Forelimb muscle (tissue), 1 donor: ENCODE measurements at regions not wholly inside any gene's neighbourhood (a gene's known extent, or its start where the extent isn't known, plus 50 kb on each side); places are given as distances from the start of the nearest gene placed in this dataset.
"Not testable (repeated sequence)": the region's sequence is repeated elsewhere in the genome, so short reads cannot be mapped to it uniquely, and the experiment has no call there.

Experiments
- DNase-seq: peaks from one replicate; pipeline ENCODE4 v3.0.0-alpha.2; 2013; ENCODE audit warnings: low read depth

GRCh38 chr5:7078901-7079300 lies 317.0 kb upstream of the ADCY2 start:
- no peak for DNase-seq

GRCh38 chr5:7080501-7080900 lies 315.4 kb upstream of the ADCY2 start:
- no peak for DNase-seq

GRCh38 chr5:7087719-7088297 lies 308.1 kb upstream of the ADCY2 start:
- DNase-seq = no peak

DNA sequence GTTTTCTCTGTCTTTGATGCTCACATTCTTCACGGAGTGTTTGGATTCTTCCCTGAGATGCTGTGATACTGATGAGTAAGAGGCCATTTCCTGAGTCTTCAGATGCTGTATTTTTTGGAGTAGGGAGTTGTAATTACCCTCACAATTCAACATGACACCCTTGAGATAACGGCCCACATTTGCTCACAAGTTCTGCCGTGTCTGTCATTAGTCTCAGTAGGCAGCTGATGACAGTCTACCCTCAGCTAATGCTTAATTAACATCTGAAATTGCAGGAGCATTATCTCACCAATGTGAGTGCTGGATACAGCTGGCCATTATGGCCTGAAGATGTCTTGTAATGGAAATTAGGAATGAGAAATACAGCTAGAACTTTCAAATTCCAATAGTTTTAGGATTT lies 307.1 kb upstream of the ADCY2 start:
- DNase-seq = no peak

DNA sequence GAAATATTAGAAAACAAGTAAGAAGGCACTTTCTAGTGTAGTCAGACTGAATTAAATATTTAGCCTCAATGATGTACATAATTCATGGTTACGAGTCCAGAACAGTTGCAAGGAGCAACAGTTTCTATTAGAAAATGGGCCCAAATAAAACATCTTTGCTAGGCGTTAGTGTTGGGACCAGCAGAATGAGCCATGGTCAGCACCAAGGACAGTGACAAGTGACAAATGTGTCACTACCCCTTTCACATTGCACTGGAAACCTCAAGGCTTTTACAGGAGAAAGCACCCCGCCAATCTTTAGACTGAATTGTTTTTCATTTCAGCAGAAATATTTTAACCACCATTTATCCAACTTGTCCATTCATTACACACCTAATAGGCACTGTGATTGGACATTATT lies 301.3 kb upstream of the ADCY2 start:
- peak; percentile 4 for DNase-seq

DNA sequence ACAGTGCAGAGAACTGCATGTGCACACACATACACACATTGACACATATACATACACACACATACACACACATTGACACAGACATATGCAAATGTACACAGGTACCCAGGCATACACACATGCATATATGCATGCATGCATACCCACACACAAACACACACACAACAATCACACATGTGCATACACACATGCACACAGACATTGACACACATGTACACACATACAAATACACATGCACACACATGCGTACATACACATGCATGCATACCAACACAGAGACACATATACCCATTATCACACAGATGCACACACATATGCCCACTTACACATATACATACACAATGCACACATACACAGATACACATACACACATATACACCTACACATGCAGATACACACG lies 299.6 kb upstream of the ADCY2 start:
- no peak for DNase-seq

DNA sequence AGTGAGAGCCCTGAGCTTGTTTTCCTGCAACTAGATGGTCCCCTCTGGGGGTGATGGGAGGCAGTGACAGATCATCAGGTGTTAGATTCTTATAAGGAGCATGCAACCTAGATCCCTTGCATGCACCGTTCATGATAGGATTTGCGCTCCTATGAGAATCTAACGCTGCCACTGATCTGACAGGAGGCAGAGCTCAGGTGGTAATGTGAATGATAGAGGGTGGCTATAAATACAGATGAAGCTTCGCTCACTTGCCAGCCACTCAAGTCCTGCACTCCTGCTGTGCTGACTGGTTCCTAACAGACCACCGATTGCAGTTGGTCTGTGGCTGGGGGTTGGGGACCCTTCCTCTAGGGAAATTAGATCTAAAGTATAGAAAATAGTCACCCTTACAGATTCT lies 290.6 kb upstream of the ADCY2 start:
- no peak for DNase-seq

GRCh38 chr5:7117961-7118360 lies 278.0 kb upstream of the ADCY2 start:
- no peak for DNase-seq

- DNase-seq = no peak
These were observed 264.3 kb upstream of the ADCY2 start for GRCh38 chr5:7131680-7132079.

DNA sequence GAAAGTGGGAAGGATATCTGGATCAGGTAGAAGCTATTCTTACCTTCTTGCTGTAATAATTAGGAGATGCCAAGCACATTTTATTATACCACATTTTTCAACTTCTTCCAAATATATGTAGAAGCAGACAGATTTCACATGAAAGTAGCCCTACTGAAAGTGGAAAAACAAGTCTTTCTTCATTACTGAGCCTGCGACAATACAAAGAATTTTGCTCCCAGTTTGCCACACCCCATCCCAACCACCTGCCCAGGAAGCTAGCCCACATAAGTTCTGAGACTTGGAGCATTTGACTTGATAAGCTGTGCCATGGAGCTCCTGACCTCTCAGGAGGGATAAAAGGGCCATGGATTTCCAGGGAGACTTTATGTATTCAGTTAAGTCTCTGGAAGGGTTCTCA lies 249.1 kb upstream of the ADCY2 start:
- DNase-seq = no peak

DNA sequence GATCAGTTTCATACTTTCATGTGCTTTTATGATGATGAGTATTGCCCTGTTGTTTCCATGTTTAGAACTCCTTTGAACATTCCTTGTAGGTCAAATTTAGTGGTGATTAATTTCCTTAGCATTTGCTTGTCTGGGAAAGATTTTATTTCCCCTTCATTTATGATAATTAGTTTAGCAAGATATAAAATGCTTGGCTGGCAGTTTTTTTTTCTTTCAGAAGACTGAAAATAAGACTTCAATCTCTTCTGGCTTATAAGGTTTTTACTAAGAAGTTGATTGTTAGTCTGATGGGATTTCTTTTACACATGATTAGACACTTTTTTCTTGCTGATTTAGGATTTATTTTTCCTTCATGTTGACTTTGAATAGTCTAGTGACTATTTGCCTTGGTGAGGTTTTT lies 238.9 kb upstream of the ADCY2 start:
- no peak for DNase-seq

GRCh38 chr5:7169240-7169878 lies 226.6 kb upstream of the ADCY2 start:
- DNase-seq = no peak

GRCh38 chr5:7170785-7171184 lies 225.2 kb upstream of the ADCY2 start:
- not testable (repeated sequence) for DNase-seq

DNA sequence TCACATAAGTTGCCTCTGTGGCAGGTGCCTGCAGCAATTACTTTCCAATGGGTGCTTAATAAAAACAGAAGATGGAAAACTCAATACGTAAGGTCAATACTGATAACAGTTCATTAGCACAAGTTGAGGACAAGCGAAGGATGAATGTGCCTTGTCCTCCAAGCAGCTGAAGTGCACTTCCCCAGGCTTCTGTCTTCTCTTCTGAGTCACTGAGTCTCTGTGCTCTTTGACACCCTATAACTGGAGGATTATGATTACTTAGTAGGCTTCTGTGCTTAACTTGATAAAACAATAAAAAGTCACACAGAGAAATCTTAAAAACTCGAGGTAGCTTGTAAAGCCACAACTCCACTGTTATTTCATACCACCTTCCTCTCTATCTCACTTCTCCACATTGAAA lies 216.6 kb upstream of the ADCY2 start:
- no peak for DNase-seq

DNA sequence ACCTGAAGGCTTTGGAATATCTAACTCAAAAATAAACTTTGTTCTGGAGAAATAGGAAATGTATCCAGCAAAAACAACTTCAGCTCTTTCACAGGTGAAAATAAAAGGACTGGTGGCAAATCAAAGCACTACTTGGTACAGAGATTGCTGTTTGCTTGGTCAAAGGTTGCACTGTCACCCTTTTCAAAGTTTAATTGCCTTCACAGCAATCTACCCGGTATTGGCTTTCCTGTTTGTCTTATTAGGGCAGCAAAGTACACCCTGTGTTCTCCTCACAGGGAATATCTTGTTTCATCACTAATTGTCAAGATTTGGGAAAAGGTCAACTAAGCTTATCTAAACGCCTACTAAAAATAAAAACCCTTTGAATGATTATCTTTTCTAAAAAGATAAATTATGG lies 214.1 kb upstream of the ADCY2 start:
- no peak for DNase-seq

DNA sequence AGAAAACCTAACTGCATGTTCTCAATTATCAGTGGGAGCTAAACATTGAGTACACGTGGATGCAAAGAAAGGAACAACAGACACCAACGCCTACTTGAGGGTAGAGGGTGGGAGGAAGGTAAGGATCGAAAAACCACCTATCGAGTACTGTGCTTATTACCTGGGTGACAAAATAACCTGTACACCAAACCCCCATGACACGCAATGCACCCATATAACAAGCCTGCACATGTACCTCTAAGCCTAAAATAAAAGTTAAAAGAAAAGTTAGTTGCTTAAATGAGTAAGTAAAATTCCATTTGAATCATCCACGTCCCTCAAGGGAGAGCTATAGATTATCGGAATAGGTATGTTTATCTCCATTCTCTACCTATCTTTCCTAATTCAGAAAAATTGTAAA lies 210.2 kb upstream of the ADCY2 start:
- no peak for DNase-seq

- no peak for DNase-seq
These were observed 209.1 kb upstream of the ADCY2 start for GRCh38 chr5:7186818-7187217.

GRCh38 chr5:7190712-7191250 lies 205.2 kb upstream of the ADCY2 start:
- no peak for DNase-seq

GRCh38 chr5:7192016-7192415 lies 203.9 kb upstream of the ADCY2 start:
- DNase-seq = no peak

DNA sequence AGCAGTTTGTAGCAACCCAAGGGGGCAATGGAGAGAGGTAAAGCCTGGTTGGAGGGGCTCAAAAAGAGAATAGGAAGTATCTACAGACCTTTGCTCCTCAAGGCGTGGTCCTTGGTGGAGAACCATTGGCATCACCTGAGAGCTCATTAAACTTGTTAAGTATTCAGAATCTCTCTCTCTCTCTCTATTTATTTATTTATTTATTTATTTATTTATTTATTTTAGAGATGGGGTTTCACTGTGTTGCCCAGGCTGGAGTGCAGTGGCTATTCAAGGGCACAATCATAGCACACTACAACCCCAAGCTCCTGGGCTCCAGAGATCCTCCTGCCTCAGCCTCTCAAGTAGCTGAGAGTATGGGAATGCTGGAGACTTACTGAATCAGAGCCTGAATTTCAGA lies 193.1 kb upstream of the ADCY2 start:
- no peak for DNase-seq

DNA sequence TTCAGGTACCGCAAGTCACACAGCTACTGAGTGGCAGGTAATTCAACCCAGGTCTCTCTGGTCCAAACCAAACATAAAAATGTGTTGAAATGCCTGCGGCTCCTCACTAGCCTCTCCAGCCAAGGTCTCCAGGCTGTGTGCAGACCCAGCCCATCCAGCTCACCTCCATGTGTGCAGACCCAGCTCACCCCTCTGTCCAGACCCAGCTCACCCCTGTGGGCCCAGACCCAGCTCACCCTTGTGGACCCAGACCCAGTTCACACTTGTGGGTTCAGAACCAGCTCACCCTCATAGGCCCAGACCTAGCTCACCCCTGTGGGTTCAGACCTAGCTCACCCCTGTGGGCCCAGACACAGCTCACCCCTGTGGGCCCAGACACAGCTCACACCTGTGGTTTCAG lies 188.0 kb upstream of the ADCY2 start:
- DNase-seq = no peak

GRCh38 chr5:7208938-7209337 lies 187.0 kb upstream of the ADCY2 start:
- DNase-seq = no peak

DNA sequence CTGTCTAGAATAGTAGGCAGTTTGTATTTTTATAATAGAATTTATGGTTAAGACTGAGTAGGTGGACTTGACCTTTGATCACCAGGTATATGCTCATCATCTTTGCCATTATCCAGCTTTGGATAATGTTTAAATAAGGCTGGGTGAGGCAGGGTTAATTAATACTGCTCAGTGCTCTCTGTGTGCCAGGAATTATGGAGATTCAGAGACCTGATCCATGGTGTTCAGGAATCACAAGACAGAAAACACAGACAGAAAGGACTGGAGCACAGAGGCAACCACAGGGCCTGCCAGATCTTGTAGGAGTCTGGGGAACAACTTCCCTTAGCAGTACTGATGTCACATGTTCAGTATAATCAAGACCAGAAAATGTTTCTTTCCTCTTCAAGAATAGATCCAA lies 186.3 kb upstream of the ADCY2 start:
- no peak for DNase-seq

GRCh38 chr5:7210549-7210948 lies 185.4 kb upstream of the ADCY2 start:
- DNase-seq = no peak
